IMR-90 (cell line): ENCODE measurements at regions not wholly inside any gene's neighbourhood (a gene's known extent, or its start where the extent isn't known, plus 50 kb on each side); places are given as distances from the start of the nearest gene placed in this dataset.

Experiments used
- ATAC-seq: fragments of 200-7000 bp; cut with Tn5 transposase; 2 replicates; pipeline ENCODE4 v1.9.1; 2020; ENCODE audit warnings: low read depth, mild to moderate bottlenecking, moderate library complexity
- BruUV-seq: library from RNA; stranded (reverse); fragments of 400-500 nt; replicated peaks from 2 replicates; lab custom pipeline; 2021; lab: Mats Ljungman, UMichigan
- CTCF ChIA-PET: fragments of 300-600 bp; formaldehyde crosslinking; extraction: SDS; loops from one replicate; lab custom pipeline; 2021; ENCODE audit warnings: antibody characterized with exemption; lab: Yijun Ruan, JAX
- POLR2A ChIA-PET: fragments of 300-600 bp; sonication (Branson Sonifier 250); formaldehyde crosslinking; loops from one replicate; lab custom pipeline; 2022; ENCODE audit warnings: antibody characterized with exemption; ENCODE audit not compliant: unreplicated experiment; lab: Charles Lee
- DNase-seq: peaks from one replicate; pipeline ENCODE4 v3.0.0; 2013
- H2AFZ ChIP-seq: replicated peaks from 2 replicates; pipeline ENCODE3; 2013; ENCODE audit warnings: low read length, mild to moderate bottlenecking; ENCODE audit not compliant: poor library complexity
- H2AK5ac ChIP-seq: 2 replicates; pipeline ENCODE4 v1.6.1; 2013; ENCODE audit warnings: low read depth, low read length, inconsistent platforms
- H2AK9ac ChIP-seq: replicated peaks from 2 replicates; pipeline ENCODE3; 2013; ENCODE audit warnings: mild to moderate bottlenecking, low read depth, low read length, moderate library complexity; ENCODE audit not compliant: poor library complexity
- H2BK120ac ChIP-seq: 2 replicates; pipeline ENCODE4 v1.6.1; 2013; ENCODE audit warnings: low read depth, low read length, inconsistent platforms
- H2BK15ac ChIP-seq: 3 replicates; pipeline ENCODE4 v1.6.1; 2013; ENCODE audit warnings: low read depth, low read length, inconsistent platforms
- H2BK20ac ChIP-seq: 2 replicates; pipeline ENCODE4 v1.6.1; 2013; ENCODE audit warnings: low read depth, mild to moderate bottlenecking, inconsistent platforms, low read length, moderate library complexity
- H2BK5ac ChIP-seq: 2 replicates; pipeline ENCODE4 v1.6.1; 2013; ENCODE audit warnings: mild to moderate bottlenecking, low read depth, low read length, inconsistent platforms; ENCODE audit not compliant: poor library complexity, severe bottlenecking
- H3K14ac ChIP-seq: replicated peaks from 2 replicates; pipeline ENCODE4 v1.6.1; 2013; ENCODE audit warnings: low read depth, low read length, inconsistent platforms
- H3K18ac ChIP-seq: 2 replicates; pipeline ENCODE4 v1.6.1; 2013; ENCODE audit warnings: low read depth, low read length, control low read depth
- H3K23ac ChIP-seq: 2 replicates; pipeline ENCODE4 v1.6.1; 2013; ENCODE audit warnings: low read depth, low read length, inconsistent platforms
- H3K27ac ChIP-seq: 2 replicates; pipeline ENCODE4 v1.5.1; 2013; ENCODE audit warnings: mild to moderate bottlenecking, control low read depth, low read length; ENCODE audit not compliant: insufficient read depth
- H3K27me3 ChIP-seq: 2 replicates; pipeline ENCODE4 v1.6.1; 2013; ENCODE audit warnings: low read length; ENCODE audit not compliant: control insufficient read depth, insufficient read depth
- H3K36me3 ChIP-seq: 2 replicates; pipeline ENCODE4 v1.6.1; 2013; ENCODE audit warnings: low read length, mixed read lengths; ENCODE audit not compliant: control insufficient read depth, insufficient read depth
- H3K4ac ChIP-seq: 2 replicates; pipeline ENCODE4 v1.6.1; 2013; ENCODE audit warnings: low read depth, low read length, inconsistent platforms
- H3K4me1 ChIP-seq: 2 replicates; pipeline ENCODE4 v1.6.1; 2013; ENCODE audit warnings: low read length, mixed read lengths; ENCODE audit not compliant: control insufficient read depth, insufficient read depth
- H3K4me2 ChIP-seq: 2 replicates; pipeline ENCODE4 v1.6.1; 2013; ENCODE audit warnings: low read depth, mild to moderate bottlenecking, control low read depth, low read length, moderate library complexity
- H3K4me3 ChIP-seq: 2 replicates; pipeline ENCODE4 v1.5.1; 2013; ENCODE audit warnings: low read depth, mild to moderate bottlenecking, control low read depth, low read length, moderate library complexity; ENCODE audit not compliant: insufficient read depth
- H3K56ac ChIP-seq: 2 replicates; pipeline ENCODE4 v1.6.1; 2013; ENCODE audit warnings: low read length, inconsistent platforms; ENCODE audit not compliant: insufficient read depth; ENCODE audit errors: extremely low read depth
- H3K79me1 ChIP-seq, 2 experiments: 2 replicates each; pipeline ENCODE4 v1.6.1; 2013; ENCODE audit warnings: low read length in 2 of 2, inconsistent platforms in 1 of 2, low read depth in 1 of 2
- H3K9ac ChIP-seq: 2 replicates; pipeline ENCODE4 v1.6.1; 2013; ENCODE audit warnings: low read depth, low read length, control low read depth
- H3K9me1 ChIP-seq: 2 replicates; pipeline ENCODE4 v1.6.1; 2013; ENCODE audit warnings: low read length, inconsistent platforms; ENCODE audit not compliant: insufficient read depth
- H3K9me3 ChIP-seq: 2 replicates; pipeline ENCODE4 v1.6.1; 2013; ENCODE audit warnings: low read length; ENCODE audit not compliant: control insufficient read depth, insufficient read depth
- H4K20me1 ChIP-seq: 2 replicates; pipeline ENCODE4 v1.6.1; 2013; ENCODE audit warnings: low read length, inconsistent platforms; ENCODE audit not compliant: insufficient read depth
- H4K5ac ChIP-seq: 2 replicates; pipeline ENCODE4 v1.6.1; 2013; ENCODE audit warnings: mild to moderate bottlenecking, low read depth, low read length, control low read depth
- H4K8ac ChIP-seq, 2 experiments: 2 replicates each; pipeline ENCODE4 v1.6.1; 2013; ENCODE audit warnings: low read depth in 2 of 2, low read length in 2 of 2, control low read depth in 1 of 2, inconsistent platforms in 1 of 2
- H4K91ac ChIP-seq: 2 replicates; pipeline ENCODE4 v1.6.1; 2013; ENCODE audit warnings: low read depth, low read length, inconsistent platforms; ENCODE audit not compliant: insufficient read depth
- BHLHE40 ChIP-seq: fragments of 150-350 bp; IDR thresholded peaks from 2 replicates; pipeline ENCODE4 v1.6.1; 2016; ENCODE audit warnings: mild to moderate bottlenecking, low read depth, low read length
- CEBPB ChIP-seq: IDR thresholded peaks from 2 replicates; pipeline ENCODE4 v1.6.1; 2012; ENCODE audit warnings: low read depth, low read length, improper control_type of control experiment
- CHD1 ChIP-seq: IDR thresholded peaks from 2 replicates; pipeline ENCODE4 v1.6.1; 2012; ENCODE audit warnings: low read depth, low read length, improper control_type of control experiment
- FOS ChIP-seq: fragments of 150-350 bp; IDR thresholded peaks from 2 replicates; pipeline ENCODE4 v1.6.1; 2016; ENCODE audit warnings: low read depth, low read length
- MAFK ChIP-seq: IDR thresholded peaks from 2 replicates; pipeline ENCODE4 v1.6.1; 2012; ENCODE audit warnings: low read depth, low read length, improper control_type of control experiment
- MAZ ChIP-seq: IDR thresholded peaks from 2 replicates; pipeline ENCODE4 v1.6.1; 2012; ENCODE audit warnings: low read depth, mild to moderate bottlenecking, low read length, improper control_type of control experiment, moderate library complexity, borderline replicate concordance
- MXI1 ChIP-seq: IDR thresholded peaks from 2 replicates; pipeline ENCODE4 v1.6.1; 2012; ENCODE audit warnings: low read depth, mild to moderate bottlenecking, low read length, moderate library complexity, borderline replicate concordance
- NFE2L2 ChIP-seq: fragments of 150-350 bp; IDR thresholded peaks from 2 replicates; pipeline ENCODE4 v1.6.1; 2016; ENCODE audit warnings: low read depth, mild to moderate bottlenecking, low read length
- POLR2A ChIP-seq: IDR thresholded peaks from 2 replicates; pipeline ENCODE4 v1.6.1; 2012; ENCODE audit warnings: mild to moderate bottlenecking, low read depth, low read length
- RAD21 ChIP-seq: IDR thresholded peaks from 2 replicates; pipeline ENCODE4 v1.6.1; 2012; ENCODE audit warnings: low read length, improper control_type of control experiment
- RCOR1 ChIP-seq: IDR thresholded peaks from 2 replicates; pipeline ENCODE4 v1.6.1; 2012; ENCODE audit warnings: mild to moderate bottlenecking, low read length, improper control_type of control experiment; ENCODE audit not compliant: insufficient replicate concordance
- RFX5 ChIP-seq: IDR thresholded peaks from 2 replicates; pipeline ENCODE4 v1.8.0; 2012; ENCODE audit warnings: low read depth, mild to moderate bottlenecking, low read length, moderate library complexity
- SMC3 ChIP-seq: fragments of 150-350 bp; IDR thresholded peaks from 2 replicates; pipeline ENCODE4 v1.6.1; 2016; ENCODE audit warnings: low read depth, mild to moderate bottlenecking, antibody characterized with exemption, low read length, moderate library complexity
- dilution Hi-C: fragments of 300-500 bp; cut with HindIII; formaldehyde crosslinking; loops from one replicate; pipeline ENCODE4 v1.14.3; 2018; ENCODE audit warnings: low sequenced_read_pairs; ENCODE audit not compliant: unreplicated experiment
- in situ Hi-C: fragments of 300-500 bp; cut with MboI; formaldehyde crosslinking; loops from 3 replicates; pipeline ENCODE4 v1.14.3; 2019; ENCODE audit warnings: low sequenced_read_pairs, inconsistent platforms, mixed read lengths
- intact Hi-C: fragments of 100-400 bp; cut with micrococcal nuclease; formaldehyde crosslinking; loops from 2 replicates; pipeline ENCODE4 v1.10.0; 2022
- TF ChIP-seq, protein P1 (sequence below): conservative IDR thresholded peaks from 2 replicates; pipeline ENCODE4 v1.5.1; 2012; ENCODE audit warnings: mild to moderate bottlenecking, low read depth, low read length, improper control_type of control experiment
- TF ChIP-seq, protein P2 (sequence below): fragments of 150-350 bp; IDR thresholded peaks from 2 replicates; pipeline ENCODE4 v1.6.1; 2016; ENCODE audit warnings: low read depth, mild to moderate bottlenecking, low read length, moderate library complexity, borderline replicate concordance
- TF ChIP-seq, protein P3 (sequence below): fragments of 150-350 bp; IDR thresholded peaks from 2 replicates; pipeline ENCODE4 v1.6.1; 2017; ENCODE audit warnings: mild to moderate bottlenecking, antibody characterized with exemption, low read length, low read depth

DNA sequence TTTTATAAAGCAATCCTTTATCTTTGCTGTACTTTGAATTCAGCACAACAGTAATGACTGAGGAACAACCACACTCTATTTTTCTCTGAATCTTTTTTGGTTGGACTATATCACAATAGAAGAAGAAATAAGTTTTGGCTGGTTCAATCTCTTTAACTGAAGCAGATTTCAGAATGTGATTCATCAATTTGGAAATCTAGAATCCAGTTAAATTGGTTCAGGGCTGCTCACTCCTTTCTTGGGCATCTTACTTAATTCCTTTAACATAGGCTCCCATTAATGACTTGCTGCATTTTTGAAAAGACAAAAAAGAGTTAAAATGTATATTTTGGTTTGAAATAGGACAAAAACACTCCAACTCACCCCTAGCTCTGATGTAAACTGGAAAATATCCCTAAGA lies 688.3 kb upstream of the NECTIN3 start:
- Histone ChIP-seq H2AK5ac (peak overlapping the region; percentile 41), H3K27ac (peak overlapping the region; percentile 94; the same call in 1 of the 2 replicates)
- CTCF ChIA-PET, result no interaction called here

More for the DNA sequence above, 688.3 kb upstream of the NECTIN3 start:
- dilution Hi-C loops, result no loop called here
- peak overlapping the region; percentile 91; the same call in 1 of the 2 replicates for H4K5ac ChIP-seq
- peaks cover 0 to 3% of the 10 kb centered on the region in 2 experiments; a peak in 1 of 4 replicates for H3K79me1 ChIP-seq
- no TSS peak for BruUV-seq
- H3K9ac ChIP-seq, result no peak overlapping the region
- H2AFZ ChIP-seq, result no peak overlapping the region
- in situ Hi-C loops, result no loop called here
- TF ChIP-seq RAD21, result no peak
- no peak for TF ChIP-seq POLR2A
- no peak for TF ChIP-seq CHD1
- TF ChIP-seq, protein P1, sequence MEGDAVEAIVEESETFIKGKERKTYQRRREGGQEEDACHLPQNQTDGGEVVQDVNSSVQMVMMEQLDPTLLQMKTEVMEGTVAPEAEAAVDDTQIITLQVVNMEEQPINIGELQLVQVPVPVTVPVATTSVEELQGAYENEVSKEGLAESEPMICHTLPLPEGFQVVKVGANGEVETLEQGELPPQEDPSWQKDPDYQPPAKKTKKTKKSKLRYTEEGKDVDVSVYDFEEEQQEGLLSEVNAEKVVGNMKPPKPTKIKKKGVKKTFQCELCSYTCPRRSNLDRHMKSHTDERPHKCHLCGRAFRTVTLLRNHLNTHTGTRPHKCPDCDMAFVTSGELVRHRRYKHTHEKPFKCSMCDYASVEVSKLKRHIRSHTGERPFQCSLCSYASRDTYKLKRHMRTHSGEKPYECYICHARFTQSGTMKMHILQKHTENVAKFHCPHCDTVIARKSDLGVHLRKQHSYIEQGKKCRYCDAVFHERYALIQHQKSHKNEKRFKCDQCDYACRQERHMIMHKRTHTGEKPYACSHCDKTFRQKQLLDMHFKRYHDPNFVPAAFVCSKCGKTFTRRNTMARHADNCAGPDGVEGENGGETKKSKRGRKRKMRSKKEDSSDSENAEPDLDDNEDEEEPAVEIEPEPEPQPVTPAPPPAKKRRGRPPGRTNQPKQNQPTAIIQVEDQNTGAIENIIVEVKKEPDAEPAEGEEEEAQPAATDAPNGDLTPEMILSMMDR, result no peak
- no peak for TF ChIP-seq MAZ
- no peak for TF ChIP-seq RFX5
- TF ChIP-seq FOS, result no peak
- no peak for TF ChIP-seq MXI1
- TF ChIP-seq, protein P2, sequence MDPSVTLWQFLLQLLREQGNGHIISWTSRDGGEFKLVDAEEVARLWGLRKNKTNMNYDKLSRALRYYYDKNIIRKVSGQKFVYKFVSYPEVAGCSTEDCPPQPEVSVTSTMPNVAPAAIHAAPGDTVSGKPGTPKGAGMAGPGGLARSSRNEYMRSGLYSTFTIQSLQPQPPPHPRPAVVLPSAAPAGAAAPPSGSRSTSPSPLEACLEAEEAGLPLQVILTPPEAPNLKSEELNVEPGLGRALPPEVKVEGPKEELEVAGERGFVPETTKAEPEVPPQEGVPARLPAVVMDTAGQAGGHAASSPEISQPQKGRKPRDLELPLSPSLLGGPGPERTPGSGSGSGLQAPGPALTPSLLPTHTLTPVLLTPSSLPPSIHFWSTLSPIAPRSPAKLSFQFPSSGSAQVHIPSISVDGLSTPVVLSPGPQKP, result no peak
- no peak for TF ChIP-seq SMC3
- TF ChIP-seq CEBPB, result no peak
- no peak for TF ChIP-seq MAFK
- no peak for TF ChIP-seq NFE2L2
- TF ChIP-seq RCOR1, result no peak
- TF ChIP-seq, protein P3, sequence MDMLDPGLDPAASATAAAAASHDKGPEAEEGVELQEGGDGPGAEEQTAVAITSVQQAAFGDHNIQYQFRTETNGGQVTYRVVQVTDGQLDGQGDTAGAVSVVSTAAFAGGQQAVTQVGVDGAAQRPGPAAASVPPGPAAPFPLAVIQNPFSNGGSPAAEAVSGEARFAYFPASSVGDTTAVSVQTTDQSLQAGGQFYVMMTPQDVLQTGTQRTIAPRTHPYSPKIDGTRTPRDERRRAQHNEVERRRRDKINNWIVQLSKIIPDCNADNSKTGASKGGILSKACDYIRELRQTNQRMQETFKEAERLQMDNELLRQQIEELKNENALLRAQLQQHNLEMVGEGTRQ, result no peak
- no peak for TF ChIP-seq BHLHE40
- H4K20me1 ChIP-seq, result no peaks in the 10 kb centered on the region
- peak overlapping the region; percentile 95 for H4K91ac ChIP-seq
- H2BK5ac ChIP-seq, result peak overlapping the region; percentile 97
- POLR2A ChIA-PET, result interaction anchor here (0.6 kb wide), 1 partner anchor 633 kb away, joined by 3 read pairs; no protein-coding TSS in a partner anchor
- H3K56ac ChIP-seq, result peak overlapping the region; percentile 87
- H3K4me2 ChIP-seq, result no peak overlapping the region
- H3K9me1 ChIP-seq, result peaks cover 3% of the 10 kb centered on the region
- peak overlapping the region; percentile 98 for H3K18ac ChIP-seq
- peak overlapping the region; percentile 69 to 74 for H4K8ac ChIP-seq
- peak overlapping the region; percentile 86 for H3K4ac ChIP-seq
- H3K36me3 ChIP-seq, result no peaks in the 10 kb centered on the region
- peak overlapping the region; percentile 65 for H3K14ac ChIP-seq
- peak overlapping the region; percentile 26; the same call in 1 of the 2 replicates for H3K23ac ChIP-seq
- no peaks in the 10 kb centered on the region for H3K9me3 ChIP-seq
- DNase-seq, result peak; percentile 2
- H2AK9ac ChIP-seq, result no peak overlapping the region
- peak overlapping the region; percentile 98 for H2BK120ac ChIP-seq
- H3K27me3 ChIP-seq, result no peaks in the 10 kb centered on the region
- peak overlapping the region; percentile 72 for H2BK15ac ChIP-seq
- H3K4me1 ChIP-seq, result peaks cover 5% of the 10 kb centered on the region; the same call in 1 of the 2 replicates
- peak overlapping the region; percentile 94 for H2BK20ac ChIP-seq
- intact Hi-C loops, result loop anchor here (10.0 kb wide), 2 partner anchors 219 to 691 kb away; partner anchors contain the start of gene NECTIN3
- no peak overlapping the region for H3K4me3 ChIP-seq
- no peak for ATAC-seq
